HEK293T (cell line): ENCODE measurements at regions not wholly inside any gene's neighbourhood (a gene's known extent, or its start where the extent isn't known, plus 50 kb on each side); places are given as distances from the start of the nearest gene placed in this dataset.

Experiments used
- BHLHE40 ChIP-seq: fragments of 450-650 bp; IDR thresholded peaks from 2 replicates; pipeline ENCODE4 v1.6.1; 2016; ENCODE audit warnings: mild to moderate bottlenecking, moderate library complexity, borderline replicate concordance
- ELF4 ChIP-seq: fragments of 450-650 bp; IDR thresholded peaks from 2 replicates; pipeline ENCODE4 v1.6.1; 2017; ENCODE audit warnings: antibody characterized with exemption
- FOXA1 ChIP-seq: fragments of 450-650 bp; IDR thresholded peaks from 2 replicates; pipeline ENCODE4 v1.6.1; 2016; ENCODE audit warnings: mild to moderate bottlenecking
- FOXM1 ChIP-seq: fragments of 450-650 bp; IDR thresholded peaks from 2 replicates; pipeline ENCODE4 v1.6.1; 2017; ENCODE audit warnings: mild to moderate bottlenecking, borderline replicate concordance
- HDGF ChIP-seq: fragments of 450-650 bp; IDR thresholded peaks from 2 replicates; pipeline ENCODE4 v1.6.1; 2017; ENCODE audit warnings: antibody characterized with exemption, borderline replicate concordance
- LEF1 ChIP-seq: fragments of 450-650 bp; IDR thresholded peaks from 2 replicates; pipeline ENCODE4 v1.6.1; 2017; ENCODE audit warnings: mild to moderate bottlenecking, borderline replicate concordance
- NFRKB ChIP-seq: fragments of 450-650 bp; IDR thresholded peaks from 2 replicates; pipeline ENCODE4 v1.6.1; 2016; ENCODE audit warnings: mild to moderate bottlenecking, moderate library complexity
- SP1 ChIP-seq: fragments of 450-650 bp; IDR thresholded peaks from 2 replicates; pipeline ENCODE4 v1.6.1; 2017
- TARDBP ChIP-seq: fragments of 450-650 bp; IDR thresholded peaks from 2 replicates; pipeline ENCODE4 v1.6.1; 2016
- TF ChIP-seq, protein P1 (sequence below): fragments of 450-650 bp; IDR thresholded peaks from 2 replicates; pipeline ENCODE4 v1.6.1; 2016

DNA sequence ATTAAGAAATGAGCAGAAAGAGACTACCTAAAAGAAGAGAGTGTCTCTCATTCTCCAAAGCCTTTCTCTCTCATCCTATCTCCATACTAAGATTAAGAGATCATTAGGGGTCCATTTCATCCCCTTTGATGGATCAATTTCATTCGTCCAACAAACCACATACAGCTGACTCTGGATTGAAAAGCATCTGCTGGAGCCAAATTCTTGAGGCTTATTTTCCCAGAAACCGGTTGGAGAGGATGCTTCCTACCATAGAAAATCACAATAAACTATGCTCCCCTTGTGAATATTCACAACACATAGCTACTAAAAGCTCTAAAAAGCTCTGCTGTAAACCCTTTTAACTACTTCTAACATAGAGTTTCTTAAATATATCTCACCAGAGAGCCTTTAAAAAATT is 755.0 kb upstream of the ZNF608 start:
- TF ChIP-seq NFRKB (no peak), BHLHE40 (no peak), LEF1 (no peak), ELF4 (no peak), TARDBP (no peak), FOXM1 (no peak), SP1 (no peak), HDGF (no peak), FOXA1 (no peak)
- TF ChIP-seq, protein P1, sequence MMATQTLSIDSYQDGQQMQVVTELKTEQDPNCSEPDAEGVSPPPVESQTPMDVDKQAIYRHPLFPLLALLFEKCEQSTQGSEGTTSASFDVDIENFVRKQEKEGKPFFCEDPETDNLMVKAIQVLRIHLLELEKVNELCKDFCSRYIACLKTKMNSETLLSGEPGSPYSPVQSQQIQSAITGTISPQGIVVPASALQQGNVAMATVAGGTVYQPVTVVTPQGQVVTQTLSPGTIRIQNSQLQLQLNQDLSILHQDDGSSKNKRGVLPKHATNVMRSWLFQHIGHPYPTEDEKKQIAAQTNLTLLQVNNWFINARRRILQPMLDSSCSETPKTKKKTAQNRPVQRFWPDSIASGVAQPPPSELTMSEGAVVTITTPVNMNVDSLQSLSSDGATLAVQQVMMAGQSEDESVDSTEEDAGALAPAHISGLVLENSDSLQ = no peak
